ENCODE measurements at regions not wholly inside any gene's neighbourhood (a gene's known extent, or its start where the extent isn't known, plus 50 kb on each side); places are given as distances from the start of the nearest gene placed in this dataset.

GRCh38 chr18:51385270-51385669, 187.8 kb upstream of the MEX3C start:
- no peaks in the 10 kb centered on the region for H3K27me3 ChIP-seq (replicated peaks in 1 of 4; ENCODE audit: control insufficient read depth in 3 of 4, extremely low read depth in 1 of 4, insufficient read depth in 3 of 4, low read length in 3 of 4)
- no peaks in the 10 kb centered on the region for H3K79me1 ChIP-seq (ENCODE audit: low read depth, low read length)
- H3K9ac ChIP-seq (replicated peaks in 1 of 4; ENCODE audit: extremely low read depth in 1 of 4, low read depth in 3 of 4, low read length in 3 of 4), result no peak overlapping the region
- ChIA-PET POLR2A (ENCODE audit: partially characterized antibody) (no interaction called here), CTCF (ENCODE audit: partially characterized antibody) (interaction anchor here (0.7 to 3.3 kb wide), 11 partner anchors 9 to 273 kb away, joined by 3 to 23 read pairs (median 5); no protein-coding TSS in a partner anchor)
- H3K56ac ChIP-seq (replicated peaks; ENCODE audit: insufficient read length, low read depth, low read length), result no peak overlapping the region
- no peak overlapping the region for H2BK12ac ChIP-seq (ENCODE audit: low read depth, low read length)
- no peak overlapping the region for H3K18ac ChIP-seq (ENCODE audit: extremely low read depth, low read length)
- H3K4me1 ChIP-seq (replicated peaks in 1 of 4; ENCODE audit: control insufficient read depth in 3 of 4, insufficient read depth in 4 of 4, low read length in 3 of 4), result no peaks in the 10 kb centered on the region
- FAIRE-seq, result no peak
- peak overlapping the region; percentile 51 for H4K91ac ChIP-seq (replicated peaks; ENCODE audit: insufficient read length, low read length)
- peaks cover 0 to 7% of the 10 kb centered on the region in 2 experiments; a peak in 1 of 4 replicates for H3K9me3 ChIP-seq (ENCODE audit: insufficient read depth in 2 of 2, low read depth in 1 of 2, low read length in 1 of 2)
- H4K5ac ChIP-seq (ENCODE audit: insufficient read length, low read depth, low read length), result no peak overlapping the region
- no peak overlapping the region for H2BK20ac ChIP-seq (ENCODE audit: low read length)
- no peak overlapping the region for H2BK5ac ChIP-seq (ENCODE audit: low read depth, low read length)
- no peak overlapping the region for H3K14ac ChIP-seq (ENCODE audit: insufficient read length)
- whole genome bisulfite sequencing, 2 experiments (ENCODE audit: extremely low coverage in 1 of 2, insufficient coverage in 1 of 2, insufficient read length in 1 of 2, insufficient replicate concordance in 2 of 2, low coverage in 1 of 2, low lambda C conversion rate in 2 of 2, missing lambda C conversion rate in 1 of 2), result 88% methylated on average over 2 of the region's 2 CpGs; no CpG with 5 or more reads in 1 of the 2 experiments
- H2AFZ ChIP-seq (ENCODE audit: low read length), result no peak overlapping the region
- H2AK5ac ChIP-seq (ENCODE audit: low read depth, low read length), result no peak overlapping the region
- no peaks in the 10 kb centered on the region for H4K20me1 ChIP-seq (replicated peaks in 1 of 2; ENCODE audit: control insufficient read depth in 1 of 2, insufficient read depth in 2 of 2, low read length in 2 of 2)
- no peaks in the 10 kb centered on the region for H3K36me3 ChIP-seq (ENCODE audit: control insufficient read depth in 2 of 4, insufficient read depth in 4 of 4, low read length in 3 of 4)
- H4K8ac ChIP-seq (ENCODE audit: extremely low read depth, insufficient read depth, low read length), result no peak overlapping the region
- DNase-seq (ENCODE audit: low read depth in 1 of 2, low spot score in 2 of 2), result no peak
- no peak overlapping the region for H3K4ac ChIP-seq (replicated peaks; ENCODE audit: insufficient read length, low read depth, low read length)
- H3K23me2 ChIP-seq (ENCODE audit: low read depth, low read length), result no peaks in the 10 kb centered on the region
- no peak overlapping the region for H2BK120ac ChIP-seq (replicated peaks; ENCODE audit: low read depth, low read length)
- H3K27ac ChIP-seq (ENCODE audit: low read depth, low read length), result no peak overlapping the region
- H3K79me2 ChIP-seq (ENCODE audit: control insufficient read depth in 1 of 2, insufficient read depth in 2 of 2, low read length in 2 of 2), result no peaks in the 10 kb centered on the region
- H3K4me3 ChIP-seq (ENCODE audit: extremely low read depth in 1 of 4, insufficient read depth in 2 of 4, low read depth in 3 of 4, low read length in 4 of 4), result no peak overlapping the region
- no peak overlapping the region for H2BK15ac ChIP-seq (ENCODE audit: low read length)
- H3K23ac ChIP-seq (ENCODE audit: insufficient read length), result no peak overlapping the region
- no peak overlapping the region for H3K4me2 ChIP-seq (ENCODE audit: insufficient read depth in 1 of 2, low read depth in 2 of 2, low read length in 2 of 2)
- no peak for TF ChIP-seq CHD7 (IDR thresholded peaks at IDR 0.05; ENCODE audit: insufficient replicate concordance, low read length)
